ENCODE measurements at regions not wholly inside any gene's neighbourhood (a gene's known extent, or its start where the extent isn't known, plus 50 kb on each side); places are given as distances from the start of the nearest gene placed in this dataset.
"Not testable (repeated sequence)": the region's sequence is repeated elsewhere in the genome, so short reads cannot be mapped to it uniquely, and the experiment has no call there.

DNA sequence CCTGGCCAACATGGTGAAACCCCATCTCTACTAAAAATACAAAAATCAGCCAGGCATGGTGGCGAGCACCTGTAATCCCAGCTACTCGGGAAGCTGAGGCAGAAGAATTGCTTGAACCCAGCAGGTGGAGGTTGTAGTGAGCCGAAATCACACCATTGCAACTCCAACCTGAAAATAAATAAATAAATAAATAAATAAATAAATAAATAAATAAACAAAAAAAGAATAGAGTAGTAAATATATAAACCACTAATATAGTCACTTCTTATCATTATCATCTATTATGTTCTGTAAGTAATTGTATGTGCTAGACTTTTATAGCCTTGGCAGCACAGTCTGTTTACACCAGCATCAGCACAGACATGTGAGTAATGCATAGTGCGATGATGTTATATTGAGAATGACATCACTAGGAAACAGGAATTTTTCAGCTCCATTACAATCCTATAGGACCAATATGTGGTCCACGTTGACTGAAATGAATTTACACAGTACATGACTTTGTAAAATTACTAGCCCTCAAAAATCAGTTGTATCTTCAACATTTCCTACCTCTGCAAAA lies 385.4 kb upstream of the ANKRD30A start:
- DNase-seq (ENCODE audit: insufficient read length, low spot score) (no peak), FAIRE-seq (no peak)
- TF ChIP-seq POLR2A (IDR thresholded peaks at IDR 0.05; ENCODE audit: low read depth, low read length) (no peak), SPI1 (IDR thresholded peaks at IDR 0.05; ENCODE audit: low read depth, low read length) (no peak), POU2F2 (IDR thresholded peaks at IDR 0.05; ENCODE audit: low read depth, low read length) (no peak), TAF1 (IDR thresholded peaks at IDR 0.05; ENCODE audit: low read depth, low read length) (no peak), PAX5 (IDR thresholded peaks at IDR 0.05; ENCODE audit: insufficient read depth, low read length, severe bottlenecking) (no peak), POLR2AphosphoS5 (IDR thresholded peaks at IDR 0.05; ENCODE audit: low read depth, low read length) (no peak)

DNA sequence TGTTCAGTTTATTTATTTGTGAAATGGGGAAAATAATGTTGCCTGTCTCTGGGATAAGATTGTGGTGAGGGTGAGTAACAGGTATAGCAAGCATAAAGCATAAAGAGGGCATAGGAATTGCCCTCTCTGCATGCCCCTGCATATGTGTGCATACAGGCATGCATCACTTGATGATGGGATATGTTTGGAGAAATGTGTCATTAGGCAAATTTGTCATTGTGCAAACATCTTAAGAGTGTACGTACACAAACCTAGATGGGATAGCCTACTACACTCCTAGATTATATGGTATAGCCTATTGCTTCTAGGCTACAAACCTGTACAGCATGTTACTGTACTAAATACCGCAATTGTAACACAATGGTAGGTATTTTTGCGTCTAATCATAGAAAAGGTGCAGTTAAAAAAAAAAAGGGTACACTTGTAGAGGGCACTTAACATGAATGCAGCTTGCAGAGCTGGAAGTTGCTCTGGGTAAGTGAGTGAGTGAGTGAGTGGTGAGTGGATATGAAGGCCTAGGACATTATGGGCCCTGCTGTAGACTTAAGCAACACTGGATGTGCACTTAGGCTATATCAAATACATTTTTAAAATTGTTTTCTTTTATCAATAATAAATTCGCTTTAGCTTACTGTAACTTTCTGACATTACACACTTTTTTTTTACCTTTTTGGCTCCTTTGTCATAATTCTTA lies 386.5 kb upstream of the ANKRD30A start:
- FAIRE-seq (no peak), DNase-seq (ENCODE audit: insufficient read length, low spot score) (no peak)
- TF ChIP-seq POU2F2 (IDR thresholded peaks at IDR 0.05; ENCODE audit: low read depth, low read length) (no peak), TAF1 (IDR thresholded peaks at IDR 0.05; ENCODE audit: low read depth, low read length) (no peak), POLR2A (IDR thresholded peaks at IDR 0.05; ENCODE audit: low read depth, low read length) (no peak), POLR2AphosphoS5 (IDR thresholded peaks at IDR 0.05; ENCODE audit: low read depth, low read length) (no peak), PAX5 (IDR thresholded peaks at IDR 0.05; ENCODE audit: insufficient read depth, low read length, severe bottlenecking) (no peak), SPI1 (IDR thresholded peaks at IDR 0.05; ENCODE audit: low read depth, low read length) (no peak)

DNA sequence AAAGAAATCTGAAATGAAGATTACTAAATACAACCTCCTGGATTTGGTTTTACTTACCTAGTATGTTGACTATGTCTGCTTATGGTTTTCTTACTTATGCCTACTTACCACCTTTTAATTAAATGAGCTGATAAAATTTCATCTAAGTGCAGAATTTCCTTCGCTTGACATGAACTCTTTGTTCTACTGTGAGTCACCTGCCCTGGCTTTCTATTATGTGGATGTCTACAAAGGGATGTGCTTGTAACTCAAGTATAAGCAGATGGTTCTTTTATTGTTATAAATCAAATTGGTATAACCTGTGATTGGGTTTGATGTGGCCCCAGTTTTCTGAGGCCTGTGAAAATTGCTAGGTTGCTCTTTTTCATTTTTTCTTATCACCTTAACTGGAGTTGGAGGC lies 389.1 kb upstream of the ANKRD30A start:
- no peak for FAIRE-seq
- DNase-seq (ENCODE audit: insufficient read length, low spot score) = no peak
- TF ChIP-seq TAF1 (IDR thresholded peaks at IDR 0.05; ENCODE audit: low read depth, low read length) (no peak), POU2F2 (IDR thresholded peaks at IDR 0.05; ENCODE audit: low read depth, low read length) (no peak), PAX5 (IDR thresholded peaks at IDR 0.05; ENCODE audit: insufficient read depth, low read length, severe bottlenecking) (no peak), POLR2A (IDR thresholded peaks at IDR 0.05; ENCODE audit: low read depth, low read length) (no peak), POLR2AphosphoS5 (IDR thresholded peaks at IDR 0.05; ENCODE audit: low read depth, low read length) (no peak), SPI1 (IDR thresholded peaks at IDR 0.05; ENCODE audit: low read depth, low read length) (no peak)

DNA sequence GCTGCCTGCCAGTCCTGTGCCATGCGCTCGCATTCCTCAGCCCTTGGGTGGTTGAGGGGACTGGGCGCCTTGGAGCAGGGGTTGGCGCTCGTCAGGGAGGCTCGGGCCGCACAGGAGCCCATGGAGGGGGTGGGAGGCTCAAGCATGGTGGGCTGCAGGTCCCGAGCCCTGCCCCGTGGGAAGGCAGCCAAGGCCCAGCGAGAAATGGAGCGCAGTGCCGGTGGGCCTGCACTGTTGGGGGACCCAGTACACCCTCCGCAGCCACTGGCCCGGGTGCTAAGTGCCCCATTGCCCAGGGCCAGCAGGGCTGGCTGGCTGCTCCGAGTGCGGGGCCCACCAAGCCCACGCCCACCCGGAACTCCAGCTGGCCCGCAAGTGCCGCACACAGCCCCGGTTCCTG lies 390.8 kb upstream of the ANKRD30A start:
- DNase-seq (ENCODE audit: insufficient read length, low spot score); FAIRE-seq: not testable (repeated sequence)

DNA sequence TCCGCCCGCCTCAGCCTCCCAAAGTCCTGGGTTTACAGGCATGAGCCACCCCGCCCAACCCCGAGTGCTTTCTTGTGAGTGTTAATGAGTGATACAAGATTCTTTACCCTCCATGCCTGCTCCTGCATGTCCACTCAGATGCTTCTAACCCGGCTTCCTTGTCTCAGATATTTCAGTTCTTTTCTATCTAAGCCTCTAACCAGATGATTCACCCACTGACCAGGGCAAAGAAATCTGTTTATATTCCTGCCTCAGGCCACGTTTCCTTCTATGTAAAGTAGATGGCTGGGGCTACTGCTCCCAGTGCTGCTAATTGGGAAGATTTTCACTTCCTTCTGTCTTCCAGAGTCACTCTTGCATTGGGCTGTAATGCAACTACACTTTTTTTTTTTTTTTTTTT lies 395.1 kb upstream of the ANKRD30A start:
- no peak for DNase-seq (ENCODE audit: insufficient read length, low spot score)
- TF ChIP-seq POLR2A (IDR thresholded peaks at IDR 0.05; ENCODE audit: low read depth, low read length) (no peak), POLR2AphosphoS5 (IDR thresholded peaks at IDR 0.05; ENCODE audit: low read depth, low read length) (no peak), TAF1 (IDR thresholded peaks at IDR 0.05; ENCODE audit: low read depth, low read length) (no peak), POU2F2 (IDR thresholded peaks at IDR 0.05; ENCODE audit: low read depth, low read length) (no peak), SPI1 (IDR thresholded peaks at IDR 0.05; ENCODE audit: low read depth, low read length) (no peak), PAX5 (IDR thresholded peaks at IDR 0.05; ENCODE audit: insufficient read depth, low read length, severe bottlenecking) (no peak)
- FAIRE-seq = no peak

DNA sequence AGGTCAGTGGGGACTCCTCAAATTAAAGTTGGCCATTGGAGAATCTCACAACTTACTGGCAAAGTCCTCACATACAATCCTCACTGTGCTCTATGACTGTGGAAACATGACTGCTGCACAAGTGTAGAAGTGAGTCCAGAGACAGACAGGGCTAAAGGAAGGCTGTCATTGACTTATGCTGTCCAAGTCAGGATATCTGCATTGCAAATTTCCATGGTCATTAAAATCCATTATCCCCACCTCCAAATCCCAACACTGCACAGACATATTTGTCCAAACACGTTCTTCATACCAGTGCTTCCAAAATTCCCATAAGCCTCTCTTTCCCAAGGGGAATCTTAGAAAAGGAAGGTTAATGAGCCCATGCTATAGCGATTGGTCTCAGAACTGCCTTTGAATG lies 396.8 kb upstream of the ANKRD30A start:
- FAIRE-seq (no peak), DNase-seq (ENCODE audit: insufficient read length, low spot score) (no peak)
- TF ChIP-seq PAX5 (IDR thresholded peaks at IDR 0.05; ENCODE audit: insufficient read depth, low read length, severe bottlenecking) (no peak), POLR2A (IDR thresholded peaks at IDR 0.05; ENCODE audit: low read depth, low read length) (no peak), POLR2AphosphoS5 (IDR thresholded peaks at IDR 0.05; ENCODE audit: low read depth, low read length) (no peak)

DNA sequence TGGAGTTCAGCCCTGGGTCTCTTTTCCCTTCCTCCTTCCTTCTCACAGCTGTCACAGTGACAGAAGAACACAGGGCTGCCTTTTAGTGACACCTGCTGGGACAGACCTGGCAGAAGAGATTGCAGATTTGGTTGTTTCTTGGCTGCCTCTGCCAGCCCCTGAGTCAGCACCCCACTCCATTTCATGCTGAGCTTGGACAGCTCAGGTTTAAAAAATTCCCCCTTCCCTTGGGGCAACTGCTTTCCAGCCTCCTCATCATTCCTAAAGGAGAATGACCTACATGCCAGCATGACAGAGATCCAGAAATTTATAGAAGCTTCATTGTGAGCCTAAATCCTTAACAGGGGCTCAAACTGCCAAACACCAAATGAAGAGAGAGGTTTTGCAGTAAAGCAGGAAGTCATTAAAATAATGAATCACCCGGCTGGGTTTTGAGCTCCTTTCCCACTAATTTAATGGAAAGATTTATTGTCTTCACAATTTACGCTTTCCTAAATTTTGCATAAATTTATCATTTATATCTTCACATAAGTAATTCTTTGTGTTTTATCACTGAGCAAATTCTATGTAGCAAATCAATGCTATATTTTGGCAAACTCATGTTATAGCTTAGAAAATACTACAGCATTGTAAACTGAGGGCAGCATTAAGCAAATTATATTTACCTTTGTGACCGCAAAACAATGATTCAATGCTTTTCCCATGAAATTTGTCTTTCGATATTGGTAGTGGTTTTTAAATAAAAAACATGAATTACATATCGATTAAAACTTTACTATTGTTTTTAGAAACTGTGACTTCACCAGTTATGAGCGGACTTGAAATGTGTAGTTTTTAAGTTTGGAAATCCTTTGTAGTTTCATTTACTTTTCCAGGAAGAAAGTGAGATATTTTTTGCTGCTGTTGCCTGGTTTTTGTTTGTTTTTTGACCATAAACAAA lies 399.5 kb upstream of the ANKRD30A start:
- DNase-seq (ENCODE audit: insufficient read length, low spot score) (no peak), FAIRE-seq (no peak)
- no peak for TF ChIP-seq POLR2AphosphoS5 (IDR thresholded peaks at IDR 0.05; ENCODE audit: low read depth, low read length)
- TF ChIP-seq POU2F2 (IDR thresholded peaks at IDR 0.05; ENCODE audit: low read depth, low read length) = no peak
- no peak for TF ChIP-seq PAX5 (IDR thresholded peaks at IDR 0.05; ENCODE audit: insufficient read depth, low read length, severe bottlenecking)
- TF ChIP-seq TAF1 (IDR thresholded peaks at IDR 0.05; ENCODE audit: low read depth, low read length) = no peak
- TF ChIP-seq POLR2A (IDR thresholded peaks at IDR 0.05; ENCODE audit: low read depth, low read length) = no peak
- no peak for TF ChIP-seq SPI1 (IDR thresholded peaks at IDR 0.05; ENCODE audit: low read depth, low read length)

DNA sequence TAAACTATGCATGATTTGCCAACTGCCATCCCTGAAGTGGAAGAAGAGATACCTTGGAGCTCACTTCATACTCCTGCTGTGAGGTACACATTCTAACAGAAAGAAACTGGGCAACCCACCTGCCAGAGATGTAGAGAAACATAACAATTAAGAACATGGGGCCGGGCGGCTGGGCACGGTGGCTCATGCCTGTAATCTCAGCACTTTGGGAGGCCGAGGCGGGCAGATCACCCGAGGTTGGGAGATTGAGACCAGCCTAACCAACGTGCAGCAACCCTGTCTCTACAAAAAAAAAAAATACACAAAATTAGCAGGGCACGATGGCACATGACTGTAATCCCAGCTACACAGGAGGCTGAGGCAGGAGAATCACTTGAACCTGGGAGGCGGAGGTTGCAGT lies 402.6 kb upstream of the ANKRD30A start:
- FAIRE-seq (no peak), DNase-seq (ENCODE audit: insufficient read length, low spot score) (no peak)
- TF ChIP-seq TAF1 (IDR thresholded peaks at IDR 0.05; ENCODE audit: low read depth, low read length) (no peak), POU2F2 (IDR thresholded peaks at IDR 0.05; ENCODE audit: low read depth, low read length) (no peak), POLR2AphosphoS5 (IDR thresholded peaks at IDR 0.05; ENCODE audit: low read depth, low read length) (no peak), POLR2A (IDR thresholded peaks at IDR 0.05; ENCODE audit: low read depth, low read length) (no peak), PAX5 (IDR thresholded peaks at IDR 0.05; ENCODE audit: insufficient read depth, low read length, severe bottlenecking) (no peak), SPI1 (IDR thresholded peaks at IDR 0.05; ENCODE audit: low read depth, low read length) (no peak)

DNA sequence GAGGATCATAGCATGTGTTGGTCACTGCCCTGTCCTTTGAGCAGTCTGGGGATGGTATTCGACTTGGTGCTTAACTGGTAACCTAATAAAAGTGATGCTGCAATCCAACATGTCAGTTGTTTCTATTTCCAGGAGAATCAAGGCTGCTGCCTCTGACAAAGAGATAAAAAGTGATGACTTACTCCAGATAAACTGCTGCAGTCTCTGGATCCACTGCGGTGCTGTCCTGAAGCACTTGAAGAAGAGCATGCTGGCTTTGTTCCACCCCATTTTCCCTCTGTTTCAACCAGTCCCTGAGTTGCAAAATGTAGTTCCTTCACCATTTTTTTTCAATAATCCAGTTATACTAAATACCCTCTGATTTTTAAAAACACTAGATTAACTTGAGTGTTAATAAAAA lies 403.5 kb upstream of the ANKRD30A start:
- DNase-seq (ENCODE audit: insufficient read length, low spot score) (no peak), FAIRE-seq (no peak)
- TF ChIP-seq SPI1 (IDR thresholded peaks at IDR 0.05; ENCODE audit: low read depth, low read length) (no peak), PAX5 (IDR thresholded peaks at IDR 0.05; ENCODE audit: insufficient read depth, low read length, severe bottlenecking) (no peak), TAF1 (IDR thresholded peaks at IDR 0.05; ENCODE audit: low read depth, low read length) (no peak), POLR2A (IDR thresholded peaks at IDR 0.05; ENCODE audit: low read depth, low read length) (no peak), POU2F2 (IDR thresholded peaks at IDR 0.05; ENCODE audit: low read depth, low read length) (no peak), POLR2AphosphoS5 (IDR thresholded peaks at IDR 0.05; ENCODE audit: low read depth, low read length) (no peak)

Data from GM12891 (cell line).